HT-29 (cell line): ENCODE measurements at regions not wholly inside any gene's neighbourhood (a gene's known extent, or its start where the extent isn't known, plus 50 kb on each side); places are given as distances from the start of the nearest gene placed in this dataset.
"Not testable (repeated sequence)": the region's sequence is repeated elsewhere in the genome, so short reads cannot be mapped to it uniquely, and the experiment has no call there.

ENCODE experiments used
- DNase-seq: peaks from one replicate; pipeline ENCODE4 v3.0.0-alpha.2; 2015; ENCODE audit warnings: low spot score

GRCh38 chrX:140633105-140633504 lies 76.5 kb upstream of the LINC00632 start:
- DNase-seq, result not testable (repeated sequence)

- no peak for DNase-seq
Observed at GRCh38 chrX:140608111-140608510, 101.4 kb upstream of the LINC00632 start.

- no peak for DNase-seq
Observed at GRCh38 chrX:140602140-140602539, 97.3 kb upstream of the SOX3 start.

- no peak for DNase-seq
Observed at GRCh38 chrX:140599851-140600250, 95.0 kb upstream of the SOX3 start.

DNA sequence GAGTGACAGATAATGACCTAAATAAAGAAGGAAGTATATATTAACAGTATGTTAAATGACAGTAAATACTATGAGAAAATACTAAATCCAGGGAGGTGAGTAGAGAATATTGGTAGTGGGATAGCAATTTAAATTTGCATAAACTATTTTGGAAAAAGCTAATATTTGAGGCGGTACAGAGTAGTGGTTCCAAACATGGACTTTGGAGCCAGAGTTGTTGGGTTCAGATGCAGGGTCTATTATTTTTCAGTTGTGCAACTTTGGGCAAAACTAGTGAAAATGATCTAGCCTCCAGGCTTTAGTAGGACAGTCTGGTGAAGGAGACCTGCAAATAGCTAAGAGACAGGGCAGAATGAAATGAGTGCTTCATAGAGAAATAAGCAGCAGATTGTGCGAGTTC lies 84.8 kb upstream of the SOX3 start:
- no peak for DNase-seq

GRCh38 chrX:140586951-140587350 lies 82.1 kb upstream of the SOX3 start:
- DNase-seq, result no peak

GRCh38 chrX:140580478-140580877 lies 75.6 kb upstream of the SOX3 start:
- DNase-seq, result no peak

GRCh38 chrX:140572724-140573123 lies 67.9 kb upstream of the SOX3 start:
- DNase-seq, result peak; percentile 60

- no peak for DNase-seq
Observed at GRCh38 chrX:140563893-140564292, 59.0 kb upstream of the SOX3 start.
